Ovary (tissue), 3 donors: ENCODE measurements at regions not wholly inside any gene's neighbourhood (a gene's known extent, or its start where the extent isn't known, plus 50 kb on each side); places are given as distances from the start of the nearest gene placed in this dataset.

Experiments
- POLR2A ChIP-seq: fragments of 450-650 bp; IDR thresholded peaks from one replicate; pipeline ENCODE4 v1.6.1; 2017; ENCODE audit warnings: antibody characterized with exemption, mild to moderate bottlenecking, moderate library complexity
- TF ChIP-seq, protein P1 (sequence below), 3 donors: fragments of 450-650 bp in 2 of 3; fragments of 200-600 bp in 1 of 3; IDR thresholded peaks; one replicate each; pipeline versions ENCODE4 v1.5.1 to v1.8.0; 2016 to 2022; ENCODE audit warnings: antibody characterized with exemption in 3 of 3, mild to moderate bottlenecking in 1 of 3
- donor health status: DM: no; HTN: no; CAD: no.

DNA sequence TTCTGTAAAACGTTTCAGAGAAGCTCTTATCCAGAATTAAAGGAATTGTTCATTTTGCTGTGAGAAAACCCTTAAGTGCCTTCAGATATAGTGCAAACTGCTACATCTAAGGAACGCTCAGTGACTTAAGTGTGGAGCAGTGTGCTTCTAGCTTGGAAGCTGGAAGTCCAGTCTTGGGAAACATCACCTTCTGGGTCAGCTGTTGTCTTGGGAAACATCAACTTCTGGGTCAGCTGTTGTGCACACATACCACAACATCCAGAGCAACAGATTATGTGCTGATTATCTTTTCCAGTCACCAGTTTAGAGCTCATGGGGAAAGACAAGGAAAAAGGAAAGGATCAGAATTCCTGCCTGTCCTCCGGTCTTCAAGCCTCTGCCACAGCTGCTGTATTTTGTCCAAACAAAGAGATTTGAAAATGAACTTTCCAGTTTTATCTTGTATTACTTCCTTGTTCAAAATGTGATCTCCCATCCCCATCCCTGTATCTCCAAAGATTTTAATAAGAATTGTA lies 713.6 kb downstream of the NSUN3 start:
- TF ChIP-seq, protein P1, sequence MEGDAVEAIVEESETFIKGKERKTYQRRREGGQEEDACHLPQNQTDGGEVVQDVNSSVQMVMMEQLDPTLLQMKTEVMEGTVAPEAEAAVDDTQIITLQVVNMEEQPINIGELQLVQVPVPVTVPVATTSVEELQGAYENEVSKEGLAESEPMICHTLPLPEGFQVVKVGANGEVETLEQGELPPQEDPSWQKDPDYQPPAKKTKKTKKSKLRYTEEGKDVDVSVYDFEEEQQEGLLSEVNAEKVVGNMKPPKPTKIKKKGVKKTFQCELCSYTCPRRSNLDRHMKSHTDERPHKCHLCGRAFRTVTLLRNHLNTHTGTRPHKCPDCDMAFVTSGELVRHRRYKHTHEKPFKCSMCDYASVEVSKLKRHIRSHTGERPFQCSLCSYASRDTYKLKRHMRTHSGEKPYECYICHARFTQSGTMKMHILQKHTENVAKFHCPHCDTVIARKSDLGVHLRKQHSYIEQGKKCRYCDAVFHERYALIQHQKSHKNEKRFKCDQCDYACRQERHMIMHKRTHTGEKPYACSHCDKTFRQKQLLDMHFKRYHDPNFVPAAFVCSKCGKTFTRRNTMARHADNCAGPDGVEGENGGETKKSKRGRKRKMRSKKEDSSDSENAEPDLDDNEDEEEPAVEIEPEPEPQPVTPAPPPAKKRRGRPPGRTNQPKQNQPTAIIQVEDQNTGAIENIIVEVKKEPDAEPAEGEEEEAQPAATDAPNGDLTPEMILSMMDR (IDR thresholded peaks at IDR 0.05): no peak
- no peak for TF ChIP-seq POLR2A
